Activated CD8-positive, alpha-beta memory T cell treated with anti-CD3 and anti-CD28 coated beads, Interleukin-2, amount 50 U/mL, for 48 hours (primary cell): ENCODE measurements at regions not wholly inside any gene's neighbourhood (a gene's known extent, or its start where the extent isn't known, plus 50 kb on each side); places are given as distances from the start of the nearest gene placed in this dataset.

ENCODE experiments used
- DNase-seq: peaks from one replicate; pipeline ENCODE4 v3.0.0-alpha.2; 2020

DNA sequence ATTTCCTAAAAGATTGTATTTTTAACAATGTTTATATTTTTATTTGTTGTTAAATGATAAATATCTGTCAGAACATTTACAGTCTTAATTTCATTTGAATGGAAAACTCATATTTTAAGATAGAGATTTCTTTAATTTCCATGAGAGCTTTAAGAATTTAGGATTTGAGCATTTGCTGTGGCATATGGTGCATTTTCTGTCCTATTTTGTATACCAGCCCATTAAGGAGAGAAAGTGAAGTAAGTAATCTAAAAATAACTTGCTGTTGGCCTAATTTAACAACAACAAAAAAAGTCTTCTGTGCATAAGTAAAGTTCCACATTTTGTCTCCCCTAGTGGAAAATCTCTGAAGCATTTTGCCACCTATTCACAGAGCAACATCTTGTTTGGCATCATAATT is 190.9 kb upstream of the PPP1R3A start:
- no peak for DNase-seq

- no peak for DNase-seq
Measured at GRCh38 chr7:114109304-114109703, 190.5 kb upstream of the PPP1R3A start.

DNA sequence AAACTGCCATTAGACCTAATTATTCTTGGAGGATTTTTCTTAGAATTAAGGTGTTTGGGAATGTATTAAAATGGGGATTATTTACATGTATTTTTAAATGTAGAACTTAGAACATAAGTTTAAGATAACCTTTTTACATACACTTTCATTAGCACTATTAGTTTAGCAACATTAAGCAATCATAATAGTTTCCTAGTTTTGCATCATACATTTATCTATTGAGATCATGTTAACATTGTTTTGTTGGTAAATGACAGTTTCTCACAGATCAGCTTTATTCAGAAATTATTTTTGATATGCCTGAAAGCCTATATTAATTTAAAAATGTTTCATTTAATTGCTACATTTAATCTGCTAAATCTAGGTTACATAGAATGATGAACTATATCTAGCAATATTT is 189.7 kb upstream of the PPP1R3A start:
- DNase-seq = no peak

DNA sequence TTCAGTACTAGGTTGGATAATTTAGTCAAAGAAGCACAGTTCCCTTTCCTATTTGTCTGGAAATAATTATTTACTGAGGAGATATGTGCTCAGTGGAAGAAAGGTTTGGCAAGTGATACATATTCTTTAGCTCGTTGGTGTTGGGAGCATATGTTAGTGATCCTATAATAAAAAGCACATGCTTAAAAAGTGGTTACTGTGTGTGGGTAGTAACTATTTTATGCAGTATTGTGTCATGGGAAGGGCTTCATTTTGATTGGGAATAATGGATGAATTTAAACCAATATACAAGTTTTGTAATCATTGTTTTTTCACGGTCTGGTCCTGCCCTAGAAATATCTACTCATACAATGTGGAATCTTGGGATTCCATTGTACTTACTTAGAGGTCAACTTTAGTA is 188.7 kb upstream of the PPP1R3A start:
- no peak for DNase-seq

GRCh38 chr7:114104035-114104434 is 185.2 kb upstream of the PPP1R3A start:
- DNase-seq = no peak

DNA sequence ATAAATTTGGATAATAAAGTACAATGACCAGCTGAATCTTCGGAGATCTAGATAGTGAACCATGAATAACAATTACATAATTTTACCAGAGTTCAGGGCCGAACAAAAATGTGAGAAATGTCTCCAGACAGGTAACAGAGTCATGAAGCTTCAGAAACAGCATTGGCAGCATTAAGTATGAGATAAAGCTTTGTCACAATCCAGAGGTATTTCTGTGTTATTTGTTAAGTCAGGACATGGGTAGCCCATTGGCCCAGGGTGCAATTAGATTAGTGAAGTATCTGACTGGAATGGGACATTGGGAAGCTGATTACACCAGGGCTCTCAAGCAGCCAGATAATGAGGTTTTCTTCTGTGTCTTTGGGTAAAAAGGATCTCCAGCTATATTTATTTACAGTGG is 184.2 kb upstream of the PPP1R3A start:
- no peak for DNase-seq

- DNase-seq = no peak
Measured at GRCh38 chr7:114102131-114102530, 183.3 kb upstream of the PPP1R3A start.

- DNase-seq = no peak
Measured at GRCh38 chr7:114100810-114101209, 182.0 kb upstream of the PPP1R3A start.

DNA sequence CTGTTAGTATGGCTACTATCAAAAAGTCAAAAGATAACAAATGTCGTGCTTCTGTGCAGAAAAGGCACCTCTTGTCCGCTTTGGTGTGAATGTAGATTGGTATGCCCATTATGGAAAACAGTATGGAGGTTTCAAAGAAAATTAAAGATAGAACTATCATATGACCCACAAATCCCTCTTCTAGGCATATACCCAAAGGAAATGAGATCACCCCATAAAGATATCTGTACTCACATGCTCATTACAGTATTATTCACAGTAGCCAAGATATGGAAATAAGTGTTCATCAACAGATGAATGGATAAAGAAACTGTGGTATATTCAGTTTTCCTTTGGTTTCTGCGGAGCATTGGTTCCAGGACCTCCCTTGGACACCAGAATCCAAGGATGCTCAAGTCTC is 180.5 kb upstream of the PPP1R3A start:
- DNase-seq = no peak

- no peak for DNase-seq
Measured at GRCh38 chr7:114095885-114096284, 177.1 kb upstream of the PPP1R3A start.

DNA sequence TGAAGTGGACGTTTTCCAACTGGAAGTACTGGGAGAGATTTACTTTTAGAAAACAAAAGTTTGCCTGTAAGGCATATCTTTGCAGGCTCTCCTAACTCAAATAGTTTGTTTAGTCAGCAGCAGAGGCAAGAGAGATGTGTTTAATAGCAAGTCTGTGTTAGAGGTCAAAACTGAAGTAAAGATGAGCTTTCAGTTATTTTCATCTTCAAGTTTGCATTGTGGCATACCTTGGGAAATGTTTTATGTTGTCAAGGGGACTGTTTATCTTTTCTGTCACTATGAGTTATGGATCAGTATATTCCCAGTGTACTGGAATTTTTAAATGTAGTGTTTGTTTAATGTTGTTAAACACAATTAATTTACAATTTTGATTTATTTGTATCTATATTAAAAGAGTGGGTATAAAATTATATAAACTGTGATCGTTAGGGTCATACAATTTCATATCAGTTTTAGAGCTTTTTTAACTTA is 169.7 kb upstream of the PPP1R3A start:
- no peak for DNase-seq

DNA sequence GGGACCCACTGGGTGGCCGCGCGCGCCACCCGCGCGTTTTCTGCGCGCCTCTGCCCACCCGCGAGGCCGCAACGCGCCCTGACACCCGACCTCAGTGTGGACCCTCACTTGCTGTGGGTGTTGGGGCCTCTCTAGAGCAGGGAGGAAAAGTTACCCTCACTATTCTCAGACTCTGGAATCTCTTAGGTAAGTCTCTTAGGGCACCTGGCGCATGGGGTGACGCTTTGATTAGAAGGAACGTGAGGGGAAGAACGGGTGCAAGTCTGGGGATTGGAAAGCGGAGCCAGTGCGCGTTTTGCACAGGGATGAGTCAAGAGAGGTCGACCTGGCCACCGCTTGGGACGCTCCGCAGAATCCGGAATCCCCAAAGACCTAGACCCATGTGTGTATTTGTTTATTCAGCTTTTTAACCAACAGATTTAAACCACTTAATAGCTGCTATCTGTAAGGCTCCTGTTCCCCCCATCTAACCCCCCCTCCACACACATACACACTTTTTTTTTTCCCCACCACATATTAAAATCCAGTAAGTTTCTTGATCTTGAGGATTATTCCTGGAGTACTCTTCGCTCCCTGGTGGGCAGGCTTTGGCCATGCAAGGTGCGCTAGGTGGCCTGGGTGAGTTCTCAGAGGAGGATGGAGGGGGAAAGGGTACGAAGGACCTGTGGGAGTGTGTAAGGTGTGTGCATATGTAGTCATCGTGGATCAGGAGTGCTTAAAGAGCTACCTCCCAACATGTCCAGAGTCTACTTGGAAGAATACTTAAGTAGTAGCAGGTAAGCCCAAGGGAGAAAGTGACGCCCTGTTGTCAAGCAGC is 169.1 kb upstream of the PPP1R3A start:
- DNase-seq = no peak

DNA sequence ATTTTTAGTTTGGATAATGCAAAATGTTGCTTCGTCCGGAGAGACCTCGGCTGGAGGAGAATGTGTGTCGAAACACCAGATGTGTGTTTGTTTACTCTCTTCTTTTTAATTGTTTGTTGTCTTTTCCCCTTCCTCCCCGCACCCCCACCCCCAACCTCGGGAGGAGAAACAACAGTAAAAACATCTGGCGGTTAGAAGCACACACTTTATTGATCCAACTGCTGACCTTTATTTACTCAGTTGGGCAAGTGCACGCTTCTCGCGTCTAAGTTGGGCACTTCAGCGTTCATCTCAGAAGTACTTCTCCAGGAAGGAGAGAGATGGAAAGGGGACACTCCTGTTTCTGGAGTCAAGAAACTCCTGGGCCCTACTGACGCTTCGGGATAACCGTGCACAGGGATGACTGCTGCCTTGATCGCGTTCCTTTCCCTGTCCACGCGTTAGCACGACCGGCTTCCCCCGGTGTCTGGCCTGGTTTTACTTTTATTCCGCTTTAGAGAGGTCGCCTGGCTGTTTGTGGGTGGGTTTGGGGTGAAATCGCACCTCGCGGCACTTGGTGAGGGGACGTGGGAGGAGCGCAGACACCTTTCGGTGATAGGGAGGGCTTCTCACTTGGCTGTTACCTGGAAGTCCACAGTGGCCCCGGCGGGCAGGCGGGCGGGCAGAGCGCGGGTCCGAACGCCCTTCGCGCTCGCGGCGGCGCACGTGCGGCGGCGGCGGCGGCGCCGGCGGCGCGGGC is 168.3 kb upstream of the PPP1R3A start:
- DNase-seq = no peak

GRCh38 chr7:114086537-114086913 is 167.7 kb upstream of the PPP1R3A start:
- DNase-seq = peak; percentile 61

DNA sequence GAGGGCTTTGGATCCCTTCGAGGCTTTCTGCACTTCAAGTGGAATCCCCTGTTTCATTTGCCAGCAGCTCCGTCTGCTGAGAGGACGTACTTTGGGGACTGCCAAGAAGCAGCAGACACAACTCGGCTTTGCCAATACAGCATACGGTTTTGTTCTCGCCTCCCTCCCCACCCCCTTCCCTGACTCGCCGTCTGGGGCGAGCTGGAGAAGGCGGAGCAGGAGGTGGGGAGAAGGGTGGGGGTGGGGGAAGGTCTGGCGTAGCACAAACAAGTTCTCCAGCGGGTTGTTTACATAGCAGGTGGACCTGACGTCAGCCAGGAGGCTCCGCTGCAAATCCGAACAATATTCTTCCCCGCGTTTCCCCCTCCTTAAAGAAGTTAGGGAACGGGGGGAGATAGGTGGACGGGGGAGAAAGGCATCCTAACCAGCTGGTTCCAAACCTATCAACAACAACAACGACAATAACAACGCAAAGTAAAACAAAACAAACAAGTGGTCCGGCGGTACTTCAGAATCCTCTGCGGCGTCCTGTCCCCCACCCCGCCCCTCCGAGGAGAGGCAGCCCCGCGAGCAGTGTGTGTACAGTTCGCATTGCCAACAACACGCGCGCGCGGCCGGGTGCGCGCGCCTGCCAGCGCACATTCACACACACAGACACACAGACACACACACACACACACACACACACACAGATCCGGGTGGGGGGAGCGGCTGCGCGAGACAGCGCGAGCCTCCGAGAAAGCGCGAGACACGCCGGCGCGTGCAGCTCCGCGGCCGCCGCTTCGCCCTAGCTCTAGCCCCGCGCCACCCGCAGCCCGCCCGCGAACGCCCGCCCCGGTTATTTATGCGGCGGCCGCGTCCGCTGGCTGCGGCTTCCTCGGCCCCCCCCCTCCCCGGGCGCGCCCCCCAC is 167.0 kb upstream of the PPP1R3A start:
- DNase-seq = peak; percentile 63

DNA sequence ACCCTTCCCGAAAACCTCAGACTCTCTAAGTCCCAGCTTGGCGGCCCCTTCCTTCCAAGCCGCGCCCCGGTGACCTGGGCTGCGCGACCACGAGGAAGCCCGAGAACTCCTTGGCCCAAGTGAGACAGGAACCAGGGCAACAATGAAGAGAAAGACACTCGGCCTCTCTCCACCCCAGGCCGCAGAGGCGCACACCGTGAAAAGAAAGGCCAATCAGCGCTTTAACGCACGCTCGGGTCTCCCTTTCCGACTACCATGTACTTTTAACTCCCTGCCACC is 166.4 kb upstream of the PPP1R3A start:
- no peak for DNase-seq

- DNase-seq = peak; percentile 57
Measured at GRCh38 chr7:114084472-114085312, 165.9 kb upstream of the PPP1R3A start.

GRCh38 chr7:114084002-114084471 is 165.2 kb upstream of the PPP1R3A start:
- no peak for DNase-seq

DNA sequence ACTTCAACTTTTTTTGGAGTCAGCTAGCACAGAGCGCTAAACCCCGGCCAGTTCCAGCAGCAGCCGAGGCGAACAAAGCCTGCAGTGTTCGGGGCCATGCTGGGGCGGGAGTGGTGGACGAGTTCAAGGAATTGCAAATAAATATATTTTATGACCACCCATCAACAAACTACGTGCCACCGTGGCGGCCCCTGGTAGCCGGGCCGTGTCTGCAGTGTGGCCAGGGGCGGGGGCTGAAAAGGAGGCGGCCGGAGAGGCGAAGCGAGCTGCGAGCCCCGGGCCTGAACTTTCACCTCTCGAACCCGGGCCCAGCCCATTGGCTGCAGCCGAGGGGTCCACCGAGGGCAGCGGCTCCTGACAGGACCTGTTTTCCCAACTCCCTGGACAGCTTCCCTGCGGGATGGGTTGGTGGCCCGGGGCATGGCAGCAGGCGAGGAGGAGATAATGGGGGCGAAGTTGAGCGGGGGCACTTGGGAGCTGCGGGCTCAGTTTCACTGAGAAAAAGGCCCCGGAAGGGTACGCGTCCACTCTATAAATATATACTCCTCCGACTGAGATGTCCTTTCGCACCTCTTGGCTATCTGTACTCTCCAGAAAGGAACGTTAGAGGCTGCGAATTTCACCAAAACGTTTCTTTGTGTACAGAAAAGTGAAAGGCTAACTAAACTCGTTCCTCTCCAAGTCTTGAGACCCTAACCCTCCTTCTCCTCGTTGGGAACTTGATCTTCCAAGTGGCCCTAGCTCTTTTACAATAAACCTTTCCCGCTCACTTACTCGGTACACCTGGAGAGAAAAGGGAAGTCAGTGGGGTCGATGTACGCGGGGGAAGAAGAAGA is 164.6 kb upstream of the PPP1R3A start:
- DNase-seq = no peak

GRCh38 chr7:114082642-114083165 is 163.9 kb upstream of the PPP1R3A start:
- no peak for DNase-seq
